ENCODE measurements at regions not wholly inside any gene's neighbourhood (a gene's known extent, or its start where the extent isn't known, plus 50 kb on each side); places are given as distances from the start of the nearest gene placed in this dataset.

GRCh38 chr22:46067159-46068111, 82.9 kb upstream of the PPARA start:
- no peak for DNase-seq

- DNase-seq, result no peak
Observed at GRCh38 chr22:46068181-46068592, 82.1 kb upstream of the PPARA start.

DNA sequence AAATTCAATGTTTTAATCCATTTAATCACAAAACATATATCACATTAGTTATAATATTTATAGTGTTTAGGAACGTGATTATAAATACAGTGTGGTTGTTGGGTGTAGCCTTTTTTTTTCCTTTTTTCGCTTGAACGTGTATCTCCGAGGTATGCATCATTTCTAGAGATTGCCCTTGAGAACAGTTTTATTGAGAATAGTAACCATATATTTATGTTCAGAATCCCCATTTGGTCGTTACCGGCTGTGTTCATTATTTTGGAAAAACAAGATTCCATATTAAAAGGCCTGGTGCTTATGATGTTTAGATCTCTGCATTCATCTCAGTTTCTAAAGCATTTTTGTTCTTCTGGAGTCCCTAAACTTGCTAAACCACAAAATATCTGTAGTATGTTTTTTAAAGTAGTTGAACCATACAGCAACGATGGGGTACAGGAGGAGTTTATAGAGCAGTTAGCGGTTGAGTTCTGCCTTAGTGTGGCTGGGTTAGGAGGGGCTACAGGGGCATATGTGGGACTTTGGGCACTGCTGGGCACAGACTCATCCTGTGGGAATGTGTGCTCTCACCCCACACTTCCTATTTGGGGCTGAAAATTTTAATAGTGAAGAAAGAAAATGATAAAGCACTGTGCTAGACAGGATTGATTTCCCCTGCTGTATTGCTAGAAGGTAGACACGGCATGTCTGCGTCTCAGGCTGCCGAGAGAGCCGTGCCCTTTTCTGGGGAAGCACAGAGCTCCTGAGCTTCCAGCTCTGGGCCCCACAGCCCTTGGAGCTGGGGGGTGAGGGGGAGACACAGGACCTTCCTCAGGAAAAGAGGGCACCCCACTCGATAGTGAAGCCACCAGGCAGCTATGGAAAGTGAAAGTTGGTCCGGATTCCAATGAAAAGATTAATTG, 81.5 kb upstream of the PPARA start:
- no peak for DNase-seq

DNA sequence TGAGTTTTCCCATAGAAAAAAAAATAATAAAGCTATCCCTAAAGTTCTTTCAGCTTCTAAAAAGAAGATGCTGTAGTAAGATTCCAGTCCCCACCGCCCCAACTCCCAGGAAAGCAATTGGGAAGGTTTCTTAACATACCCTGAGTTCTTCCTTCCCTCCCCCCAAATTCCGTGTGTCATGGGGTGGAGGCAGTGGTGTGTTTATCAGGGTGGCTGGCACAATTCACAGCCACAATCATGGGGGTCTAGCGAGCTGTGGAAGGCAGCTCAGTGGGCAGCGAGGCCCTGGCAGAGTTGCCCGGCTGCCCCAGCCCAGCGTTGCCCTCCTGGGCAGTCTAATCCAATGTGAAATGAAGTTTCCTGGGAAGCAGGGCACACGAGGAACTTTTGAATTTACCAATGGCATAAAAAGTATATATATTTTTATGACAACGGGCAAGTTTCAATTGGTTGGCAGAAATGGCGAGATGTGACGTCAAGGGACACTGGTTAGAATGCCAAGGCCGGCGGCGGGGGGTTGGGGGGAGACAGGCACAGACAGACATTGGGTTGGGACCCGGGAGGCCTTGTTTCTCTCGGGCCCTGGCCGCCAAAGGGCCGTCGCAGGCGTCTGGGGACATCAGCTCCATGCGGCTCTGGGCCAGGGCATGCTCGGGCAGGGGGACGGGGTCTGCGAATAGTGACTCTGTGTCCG, 80.7 kb upstream of the PPARA start:
- DNase-seq, result peak; percentile 92

GRCh38 chr22:46070215-46070802, 80.0 kb upstream of the PPARA start:
- DNase-seq, result no peak

DNA sequence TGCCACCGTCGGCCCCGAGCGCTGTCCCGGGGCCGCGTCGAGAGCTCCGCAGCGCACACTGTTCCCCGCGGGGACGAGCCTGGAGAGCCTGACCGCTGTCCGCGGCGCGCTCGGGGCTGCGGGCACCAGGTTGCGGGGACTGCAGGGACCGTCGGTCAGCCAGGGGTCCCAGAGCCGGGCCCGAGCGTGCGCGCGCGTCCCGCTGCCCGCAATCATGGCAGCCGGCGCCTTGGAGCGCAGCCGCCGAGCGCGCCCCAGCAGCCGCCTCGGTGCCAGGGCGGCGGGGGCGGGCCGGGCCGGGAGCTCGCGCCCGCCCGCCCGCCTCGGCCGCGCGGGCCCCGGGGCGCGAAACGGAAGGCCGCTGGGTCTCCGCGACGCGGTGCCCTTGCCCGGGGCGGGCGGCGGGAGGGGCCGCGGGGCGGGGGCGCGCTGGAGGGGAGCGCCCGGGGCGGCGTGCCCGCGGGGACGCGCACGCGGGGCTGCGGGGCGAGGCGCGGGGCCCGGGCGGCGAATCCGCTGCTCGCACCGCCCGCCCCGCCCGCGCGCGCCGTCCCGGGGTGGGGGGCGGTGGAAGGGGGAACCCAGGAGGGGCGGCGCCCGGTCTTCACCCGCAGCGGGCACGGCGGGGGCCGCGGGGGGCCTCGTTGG, 79.4 kb upstream of the PPARA start:
- DNase-seq, result peak; percentile 93

- DNase-seq, result peak; percentile 93
Observed at GRCh38 chr22:46071451-46072109, 78.7 kb upstream of the PPARA start.

DNA sequence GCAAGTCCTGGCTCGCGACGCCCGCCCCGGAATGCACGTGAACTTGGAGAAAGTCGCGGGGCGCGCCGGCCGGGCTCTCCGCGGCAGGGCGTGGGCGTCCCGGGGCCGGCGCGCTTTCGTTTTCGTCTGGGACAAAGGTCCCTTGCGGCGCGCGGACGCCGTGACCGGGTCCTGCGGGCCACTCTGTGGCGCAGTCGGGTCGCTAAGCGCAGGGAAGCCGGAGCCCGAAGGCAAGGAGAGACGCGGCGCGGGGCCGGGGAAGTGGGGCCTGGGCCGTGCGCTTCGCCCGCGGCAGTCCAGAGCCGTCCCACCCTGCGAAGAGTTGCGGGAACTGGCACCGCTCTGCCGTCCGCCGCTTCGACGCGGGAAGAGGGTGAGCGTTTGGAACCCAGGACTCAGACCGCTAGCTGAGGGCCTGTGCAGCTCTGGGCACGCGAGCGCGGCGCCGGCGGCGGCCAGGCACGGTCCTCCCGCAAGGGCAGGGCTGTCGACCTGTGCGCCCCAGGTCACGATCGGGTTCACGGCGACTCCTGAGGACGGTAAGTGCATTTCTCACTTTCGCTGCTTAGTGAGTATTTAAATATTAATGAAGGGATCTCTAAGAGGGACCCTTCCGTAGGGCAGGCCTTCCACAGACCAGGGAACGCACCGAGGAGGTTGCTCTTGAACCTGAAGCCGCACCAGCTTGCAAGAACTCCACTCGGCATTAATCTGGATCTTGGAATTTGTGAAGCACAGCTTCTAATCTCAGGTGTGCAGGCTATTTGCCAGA, 78.0 kb upstream of the PPARA start:
- no peak for DNase-seq

DNA sequence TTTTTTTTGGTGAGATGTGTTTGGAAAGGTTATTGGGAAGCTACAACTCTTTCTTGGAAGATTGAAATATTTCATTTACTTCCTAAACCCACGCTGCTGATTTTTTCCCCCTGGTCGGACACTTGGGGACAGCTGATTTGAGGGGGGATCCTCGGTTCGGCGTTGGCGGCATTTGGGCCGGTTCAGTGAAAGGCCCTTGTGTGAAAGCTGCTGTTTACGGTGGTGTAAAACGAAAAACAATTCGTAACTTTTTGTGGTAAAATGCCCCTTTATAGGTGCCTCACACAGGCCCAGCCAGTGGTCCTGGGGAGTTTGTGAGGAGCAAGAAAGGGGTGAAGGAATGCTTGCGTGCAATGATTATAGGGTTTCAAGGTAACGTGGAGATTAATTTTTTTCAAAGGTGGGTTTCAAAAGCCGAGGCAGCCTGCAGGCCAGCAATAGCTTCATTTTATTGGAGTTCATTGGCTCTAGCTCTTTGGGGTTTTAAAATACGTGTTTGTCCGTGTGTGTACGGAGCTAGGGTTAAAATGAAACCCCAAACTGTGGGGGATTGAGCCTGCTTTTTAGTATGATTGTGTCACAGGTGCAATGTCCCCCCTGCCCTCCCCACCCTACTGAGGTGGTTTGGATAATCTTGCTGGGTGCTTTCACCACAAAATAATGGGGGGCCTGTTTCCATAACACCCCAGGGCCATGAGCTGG, 77.2 kb upstream of the PPARA start:
- DNase-seq, result no peak

DNA sequence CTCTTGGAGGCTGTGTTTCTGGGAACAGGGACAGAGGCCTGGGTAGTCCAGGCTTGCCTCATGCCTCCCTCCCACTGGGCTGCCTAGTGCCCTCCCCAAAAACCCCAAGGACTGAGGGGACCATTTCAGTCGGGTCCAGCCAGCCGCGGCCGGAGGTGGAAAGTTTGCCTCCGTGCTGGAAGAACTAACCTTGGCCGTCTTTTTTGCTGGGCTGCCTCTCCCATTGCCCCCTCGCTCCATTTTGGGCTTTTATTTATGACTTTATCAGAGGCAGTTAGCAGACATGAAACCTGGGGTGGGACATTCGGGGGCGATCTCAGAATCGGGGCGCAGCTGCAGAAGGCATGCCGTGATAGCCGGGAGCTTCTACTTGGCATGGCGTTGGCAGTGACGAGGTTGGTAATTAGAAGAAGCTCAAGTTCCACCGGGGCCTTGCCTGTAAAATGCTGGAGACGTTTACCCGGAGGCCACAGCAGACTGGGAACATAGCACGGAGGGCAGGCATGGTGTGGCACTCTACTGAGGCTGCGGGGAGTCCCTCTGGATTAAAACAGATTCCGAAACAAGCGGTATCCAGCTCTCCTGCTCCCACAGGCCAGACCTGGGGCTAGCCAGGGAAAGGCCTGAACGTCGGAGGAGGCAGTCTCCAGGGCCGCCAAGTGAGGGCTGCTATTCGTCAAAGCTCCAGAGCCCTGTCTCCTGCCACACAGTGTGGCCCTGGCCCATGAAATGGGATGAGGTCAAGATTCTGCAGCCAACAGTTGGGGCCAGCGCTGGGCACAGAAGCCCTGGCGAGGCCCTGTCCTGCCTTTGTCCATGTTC, 76.4 kb upstream of the PPARA start:
- DNase-seq, result no peak

DNA sequence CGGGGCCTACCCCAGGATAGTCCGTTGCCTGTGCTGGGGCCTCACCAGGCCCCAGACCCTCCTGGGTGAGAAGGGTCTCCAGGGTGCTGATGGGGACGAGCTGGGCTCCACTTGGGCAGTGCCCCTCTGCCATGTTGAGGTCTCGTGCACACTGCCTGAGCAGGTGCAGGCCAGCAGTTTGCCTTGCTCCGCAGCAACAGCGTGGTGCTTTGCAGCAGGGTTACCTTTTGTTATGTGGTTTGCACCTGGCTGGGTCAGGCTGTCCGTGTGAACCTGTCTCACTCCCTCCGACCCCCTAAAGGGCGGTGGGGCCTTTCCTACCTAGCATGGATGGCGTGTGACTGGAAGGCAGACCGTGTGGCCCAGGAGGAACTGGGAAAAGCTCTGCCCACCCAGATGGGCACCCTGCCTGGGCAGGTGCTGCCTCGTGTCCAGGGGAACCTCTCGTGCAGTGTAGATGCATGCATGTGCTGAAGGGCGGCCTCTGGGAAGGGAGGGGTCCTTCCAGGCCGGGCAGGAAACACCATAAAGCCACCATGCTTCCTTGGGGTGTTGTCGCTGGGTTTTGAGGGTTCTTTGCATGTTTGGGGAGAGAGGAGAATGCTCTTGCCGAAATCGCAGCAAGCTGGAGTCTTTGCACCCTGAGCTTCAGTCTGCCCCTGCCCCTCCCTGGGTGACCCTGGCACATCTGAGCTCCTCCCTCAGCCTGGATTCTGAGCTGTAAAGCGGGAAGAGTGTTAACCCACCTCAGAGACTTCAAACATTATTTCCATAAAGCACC, 75.4 kb upstream of the PPARA start:
- no peak for DNase-seq

DNA sequence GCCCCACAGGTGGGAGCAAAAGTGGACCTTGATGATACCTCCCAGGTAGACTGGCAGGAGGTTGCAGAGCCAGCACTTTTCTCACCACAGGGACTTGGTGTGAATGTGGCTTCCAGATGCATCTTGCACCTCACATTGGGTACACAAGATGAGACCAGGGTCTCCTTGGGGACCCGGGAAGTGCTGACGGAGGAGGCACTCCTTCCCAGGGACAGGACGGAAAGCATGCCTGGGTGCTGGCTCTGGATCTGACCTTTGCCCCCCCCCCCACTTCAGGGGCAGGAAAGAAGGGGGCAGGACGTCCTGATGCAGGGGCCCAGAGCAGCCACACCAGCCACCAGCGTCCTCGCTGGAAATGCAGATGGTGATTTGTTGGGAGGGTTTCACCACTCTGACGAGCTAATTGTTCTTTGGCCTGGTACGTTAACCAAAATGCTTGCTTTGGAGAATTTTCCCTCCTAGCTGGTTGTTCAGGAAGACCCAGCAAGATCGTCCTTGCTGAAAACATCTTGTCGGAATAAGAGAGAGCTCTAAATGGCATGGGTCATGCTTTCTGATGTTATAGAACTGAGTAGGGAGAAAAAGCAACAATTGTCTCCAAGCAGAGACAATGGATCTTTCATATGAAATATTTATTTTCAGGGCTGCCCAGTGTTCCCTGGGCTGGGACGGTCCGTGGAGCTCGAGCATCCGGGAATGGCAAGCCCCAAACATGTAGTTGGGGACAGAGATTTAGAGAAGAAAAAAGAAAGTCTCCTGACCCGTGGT, 74.4 kb upstream of the PPARA start:
- no peak for DNase-seq

DNA sequence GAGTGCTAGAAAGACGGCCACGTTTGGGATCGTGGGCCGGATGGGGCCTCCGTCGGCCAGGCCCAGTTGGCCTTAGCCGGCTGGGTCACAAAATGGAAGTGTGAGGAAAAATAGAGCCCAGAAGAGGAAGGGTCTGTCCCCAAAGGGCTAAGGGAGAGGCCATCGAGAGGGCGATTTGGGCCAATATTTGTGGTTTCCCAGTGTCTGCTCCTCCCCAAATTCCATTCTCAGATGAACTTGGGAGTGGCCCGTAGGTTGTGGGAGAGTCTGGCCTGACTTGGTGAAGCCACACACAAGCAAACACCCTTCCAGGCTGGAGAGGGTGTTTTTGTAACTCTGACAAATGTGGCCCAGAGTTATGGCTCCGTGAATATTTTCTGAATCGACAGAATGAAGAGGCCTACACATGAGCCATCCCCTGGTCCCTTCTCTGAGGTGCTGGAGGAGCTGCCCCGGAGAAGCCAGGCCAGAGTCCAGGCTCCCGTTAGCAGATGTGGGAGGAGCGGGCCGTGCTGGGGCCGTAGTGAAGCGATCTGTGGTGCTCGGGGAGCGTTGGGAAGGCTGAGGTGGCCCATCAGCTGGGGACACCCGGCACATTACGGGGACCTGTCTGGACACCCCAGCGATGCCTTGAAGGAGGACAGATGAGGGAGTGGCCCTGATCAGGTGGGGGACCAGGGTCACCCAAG, 73.5 kb upstream of the PPARA start:
- DNase-seq, result no peak

DNA sequence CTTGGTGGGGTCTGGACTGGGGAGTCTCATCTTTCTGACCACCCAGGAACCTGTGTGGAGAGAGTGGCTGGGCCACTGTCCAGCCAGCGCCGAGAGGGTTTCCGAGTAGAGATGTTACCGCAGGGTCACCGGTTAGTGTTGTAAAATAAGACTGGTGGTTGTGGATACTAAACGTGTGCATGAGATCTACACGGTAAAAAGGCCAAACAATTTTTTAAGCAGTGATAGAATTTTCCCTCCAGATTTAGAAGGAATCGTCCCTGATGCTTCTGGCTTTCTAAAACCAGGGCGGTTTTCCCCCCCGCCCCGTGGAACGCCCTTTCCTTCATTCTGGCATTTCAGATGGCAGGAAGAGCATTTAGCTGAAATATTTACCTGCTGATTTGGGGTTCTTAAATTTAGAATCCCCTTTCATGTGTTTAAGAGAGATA, 72.6 kb upstream of the PPARA start:
- no peak for DNase-seq

GRCh38 chr22:46078241-46079092, 71.9 kb upstream of the PPARA start:
- no peak for DNase-seq

Data from midbrain (tissue), 1 donor.